B cell (primary cell): ENCODE measurements at regions not wholly inside any gene's neighbourhood (a gene's known extent, or its start where the extent isn't known, plus 50 kb on each side); places are given as distances from the start of the nearest gene placed in this dataset.

Experiments used
- ATAC-seq: fragments of 200-7000 bp; cut with Tn5 transposase; one replicate; pipeline ENCODE4 v1.10.0; 2021; ENCODE audit warnings: low read depth, mild to moderate bottlenecking, moderate number of reproducible peaks, moderate library complexity
- CTCF ChIA-PET: fragments of 350-600 bp; sonication (Branson Sonifier 250); formaldehyde crosslinking; loops from one replicate; lab custom pipeline; 2021; ENCODE audit warnings: antibody characterized with exemption, inconsistent platforms; lab: Charles Lee
- POLR2A ChIA-PET: fragments of 350-600 bp; sonication (Branson Sonifier 250); formaldehyde crosslinking; loops from one replicate; lab custom pipeline; 2021; ENCODE audit warnings: antibody characterized with exemption; lab: Charles Lee
- DNase-seq: peaks from one replicate; pipeline ENCODE4 v3.0.0; 2013
- H2AFZ ChIP-seq: 2 replicates; pipeline ENCODE4 v1.6.1; 2012; ENCODE audit warnings: mild to moderate bottlenecking, low read depth, low read length; ENCODE audit not compliant: insufficient read depth, poor library complexity, severe bottlenecking
- H3K27ac ChIP-seq, 2 donors: 1 replicate in 1 of 2; 2 replicates in 1 of 2; pipeline ENCODE4 v1.5.1; 2012 to 2013; ENCODE audit warnings: low read length in 2 of 2, mild to moderate bottlenecking in 2 of 2, moderate library complexity in 1 of 2
- H3K27me3 ChIP-seq, 4 experiments: fragments of 200-600 bp in 1 of 4; sonication (generic) in 1 of 4; replicated peaks in 1 of 4; 1 replicate in 2 of 4; 2 replicates in 2 of 4; pipeline versions ENCODE4 v1.6.1 to v1.7.0; 2013 to 2016; ENCODE audit warnings: low read length in 3 of 4, mild to moderate bottlenecking in 2 of 4, mixed read lengths in 1 of 4, moderate library complexity in 1 of 4; ENCODE audit not compliant: insufficient read depth in 4 of 4, control insufficient read depth in 3 of 4; ENCODE audit errors: control extremely low read depth in 1 of 4
- H3K36me3 ChIP-seq, 2 experiments: replicated peaks in 1 of 2; 1 replicate in 1 of 2; 2 replicates in 1 of 2; pipeline versions ENCODE4 v1.6.1 to v1.7.1; 2013; ENCODE audit warnings: low read length in 1 of 2; ENCODE audit not compliant: insufficient read depth in 2 of 2, control insufficient read depth in 1 of 2; ENCODE audit errors: control extremely low read depth in 1 of 2, extremely low read depth in 1 of 2
- H3K4me1 ChIP-seq, 2 donors: fragments of 200-600 bp in 1 of 2; sonication (generic) in 1 of 2; 1 replicate in 1 of 2; 2 replicates in 1 of 2; pipeline versions ENCODE4 v1.5.1 to v1.6.1; 2013 to 2017; ENCODE audit warnings: low read length in 2 of 2; ENCODE audit not compliant: control insufficient read depth in 2 of 2, insufficient read depth in 2 of 2
- H3K4me2 ChIP-seq: replicated peaks from 2 replicates; pipeline ENCODE3; 2012; ENCODE audit warnings: mild to moderate bottlenecking, low read depth, low read length; ENCODE audit not compliant: poor library complexity, severe bottlenecking
- H3K4me3 ChIP-seq, 5 experiments: fragments of 200-600 bp in 1 of 5; sonication (generic) in 1 of 5; 1 replicate in 3 of 5; 2 replicates in 2 of 5; pipeline versions ENCODE4 v1.5.1 to v1.7.0; 2011 to 2016; ENCODE audit warnings: low read length in 4 of 5, mild to moderate bottlenecking in 4 of 5, low read depth in 2 of 5, control low read depth in 1 of 5, moderate library complexity in 1 of 5; ENCODE audit not compliant: insufficient read depth in 1 of 5; ENCODE audit errors: control extremely low read depth in 1 of 5, extremely low read depth in 1 of 5
- H3K79me2 ChIP-seq: fragments of 200-600 bp; sonication (generic); one replicate; pipeline ENCODE4 v1.6.0; 2016; ENCODE audit warnings: low read length; ENCODE audit not compliant: control insufficient read depth, insufficient read depth
- H3K9ac ChIP-seq: fragments of 200-600 bp; sonication (generic); 2 replicates; pipeline ENCODE4 v1.6.1; 2017; ENCODE audit warnings: mild to moderate bottlenecking, low read length, moderate library complexity
- H3K9me3 ChIP-seq, 3 donors: one replicate each; pipeline versions ENCODE4 v1.6.1 to v1.7.1; 2013; ENCODE audit warnings: low read length in 2 of 3; ENCODE audit not compliant: control insufficient read depth in 2 of 3, insufficient read depth in 1 of 3; ENCODE audit errors: control extremely low read depth in 1 of 3
- H4K20me1 ChIP-seq: 2 replicates; pipeline ENCODE4 v1.6.0; 2012; ENCODE audit warnings: mild to moderate bottlenecking, low read length; ENCODE audit not compliant: insufficient read depth, control insufficient read depth, poor library complexity, severe bottlenecking
- H3K27ac Mint-ChIP-seq: one replicate; pipeline ENCODE4 v1.8.0; 2021; ENCODE audit warnings: mixed read lengths
- H3K27me3 Mint-ChIP-seq: one replicate; pipeline ENCODE4 v1.8.0; 2021; ENCODE audit warnings: mixed read lengths
- H3K4me1 Mint-ChIP-seq: one replicate; pipeline ENCODE4 v1.8.0; 2021; ENCODE audit warnings: mixed read lengths
- H3K4me3 Mint-ChIP-seq: one replicate; pipeline ENCODE4 v1.8.0; 2021; ENCODE audit warnings: mixed read lengths
- H3K9me3 Mint-ChIP-seq: one replicate; pipeline ENCODE4 v1.8.0; 2022; ENCODE audit warnings: mixed read lengths; ENCODE audit not compliant: insufficient read depth
- CTCF ChIP-seq: fragments of 200-600 bp; IDR thresholded peaks from one replicate; pipeline ENCODE4 v1.8.0; 2022; ENCODE audit warnings: antibody characterized with exemption, mild to moderate bottlenecking
- EZH2 ChIP-seq: IDR thresholded peaks from 2 replicates; pipeline ENCODE4 v1.6.1; 2012; ENCODE audit warnings: borderline replicate concordance, low read depth, mild to moderate bottlenecking, moderate library complexity, low read length; ENCODE audit not compliant: insufficient read depth, poor library complexity, severe bottlenecking
- WGBS: methylation state at CpG from one replicate; pipeline ENCODE4 v1.1.5; 2013; ENCODE audit warnings: missing lambda C conversion rate; ENCODE audit not compliant: insufficient coverage; 5-methylcytosine and 5-hydroxymethylcytosine counted together
- intact Hi-C: fragments of 100-400 bp; cut with micrococcal nuclease; formaldehyde crosslinking; loops from one replicate; pipeline ENCODE4 v1.10.0; 2022

- H3K36me3 ChIP-seq: no peaks in the 10 kb centered on the region
- no peak overlapping the region for H3K4me2 ChIP-seq
- H3K4me3 ChIP-seq: no peak overlapping the region
- Mint-ChIP-seq H3K27ac (no peak overlapping the region), H3K4me3 (no peak overlapping the region), H3K27me3 (no peaks in the 10 kb centered on the region), H3K4me1 (no peaks in the 10 kb centered on the region), H3K9me3 (peaks cover 4% of the 10 kb centered on the region)
- DNase-seq (no peak), ATAC-seq (no peak)
- intact Hi-C loops: no loop called here
- H3K9me3 ChIP-seq: no peaks in the 10 kb centered on the region
- ChIA-PET POLR2A (no interaction called here), CTCF (no interaction called here)
- H4K20me1 ChIP-seq: no peaks in the 10 kb centered on the region
- H3K4me1 ChIP-seq: no peaks in the 10 kb centered on the region
- TF ChIP-seq EZH2 (no peak), CTCF (no peak)
- H3K27ac ChIP-seq: no peak overlapping the region
- no peak overlapping the region for H2AFZ ChIP-seq
- H3K79me2 ChIP-seq: no peaks in the 10 kb centered on the region
- no peak overlapping the region for H3K9ac ChIP-seq
- no peaks in the 10 kb centered on the region for H3K27me3 ChIP-seq
Measured at GRCh38 chr12:60335745-60336144, 739.9 kb downstream of the SLC16A7 start.

- H3K36me3 ChIP-seq: no peaks in the 10 kb centered on the region
Measured at GRCh38 chr12:60337839-60338549, 742.2 kb downstream of the SLC16A7 start.

More at GRCh38 chr12:60337839-60338549, 742.2 kb downstream of the SLC16A7 start:
- H3K4me1 Mint-ChIP-seq: no peaks in the 10 kb centered on the region
- no peaks in the 10 kb centered on the region for H3K4me1 ChIP-seq
- no peak overlapping the region for H3K27ac Mint-ChIP-seq
- H3K4me3 Mint-ChIP-seq: no peak overlapping the region
- ChIA-PET POLR2A (no interaction called here), CTCF (no interaction called here)
- 60% methylated on average over 1 of the region's 5 CpGs for WGBS
- intact Hi-C loops: no loop called here
- no peak overlapping the region for H3K27ac ChIP-seq
- no peaks in the 10 kb centered on the region for H3K79me2 ChIP-seq
- no peak overlapping the region for H3K4me3 ChIP-seq
- TF ChIP-seq EZH2 (no peak), CTCF (no peak)
- H4K20me1 ChIP-seq: no peaks in the 10 kb centered on the region
- no peaks in the 10 kb centered on the region for H3K27me3 ChIP-seq
- no peaks in the 10 kb centered on the region for H3K9me3 ChIP-seq
- no peaks in the 10 kb centered on the region for H3K27me3 Mint-ChIP-seq
- no peak for ATAC-seq
- H2AFZ ChIP-seq: no peak overlapping the region
- H3K9ac ChIP-seq: no peak overlapping the region
- DNase-seq: no peak
- no peak overlapping the region for H3K4me2 ChIP-seq
- H3K9me3 Mint-ChIP-seq: peaks cover 4% of the 10 kb centered on the region
